ENCODE measurements at regions not wholly inside any gene's neighbourhood (a gene's known extent, or its start where the extent isn't known, plus 50 kb on each side); places are given as distances from the start of the nearest gene placed in this dataset.

GRCh38 chr3:16112910-16113504 lies 61.5 kb upstream of the GALNT15 start:
- Mint-ChIP-seq H3K27me3 (ENCODE audit: low read depth) (peaks cover 4% of the 10 kb centered on the region), H3K36me3 (ENCODE audit: insufficient read depth) (no peaks in the 10 kb centered on the region), H3K9me3 (peaks cover 4% of the 10 kb centered on the region), H3K4me1 (ENCODE audit: low read depth) (no peaks in the 10 kb centered on the region), H3K4me3 (no peak overlapping the region)
- no peak for DNase-seq
- ATAC-seq, result no peak

GRCh38 chr3:16113704-16114103 lies 60.8 kb upstream of the GALNT15 start:
- Mint-ChIP-seq H3K4me3 (no peak overlapping the region), H3K27me3 (ENCODE audit: low read depth) (peaks cover 4% of the 10 kb centered on the region), H3K36me3 (ENCODE audit: insufficient read depth) (no peaks in the 10 kb centered on the region), H3K9me3 (peaks cover 4% of the 10 kb centered on the region), H3K4me1 (ENCODE audit: low read depth) (no peaks in the 10 kb centered on the region)
- no peak for DNase-seq
- ATAC-seq, result no peak

GRCh38 chr3:16114429-16114828 lies 60.1 kb upstream of the GALNT15 start:
- ATAC-seq (no peak), DNase-seq (no peak)
- Mint-ChIP-seq H3K36me3 (ENCODE audit: insufficient read depth) (no peaks in the 10 kb centered on the region), H3K4me1 (ENCODE audit: low read depth) (no peaks in the 10 kb centered on the region), H3K9me3 (peaks cover 4% of the 10 kb centered on the region), H3K27me3 (ENCODE audit: low read depth) (peaks cover 4% of the 10 kb centered on the region), H3K4me3 (no peak overlapping the region)

- no peaks in the 10 kb centered on the region for H3K4me1 Mint-ChIP-seq (ENCODE audit: low read depth)
- DNase-seq, result no peak
- no peak for ATAC-seq
- H3K4me3 Mint-ChIP-seq, result no peak overlapping the region
- peaks cover 4% of the 10 kb centered on the region for H3K9me3 Mint-ChIP-seq
- no peaks in the 10 kb centered on the region for H3K36me3 Mint-ChIP-seq (ENCODE audit: insufficient read depth)
- H3K27me3 Mint-ChIP-seq (ENCODE audit: low read depth), result no peaks in the 10 kb centered on the region
Observed at GRCh38 chr3:16114930-16115329, 59.5 kb upstream of the GALNT15 start.

DNA sequence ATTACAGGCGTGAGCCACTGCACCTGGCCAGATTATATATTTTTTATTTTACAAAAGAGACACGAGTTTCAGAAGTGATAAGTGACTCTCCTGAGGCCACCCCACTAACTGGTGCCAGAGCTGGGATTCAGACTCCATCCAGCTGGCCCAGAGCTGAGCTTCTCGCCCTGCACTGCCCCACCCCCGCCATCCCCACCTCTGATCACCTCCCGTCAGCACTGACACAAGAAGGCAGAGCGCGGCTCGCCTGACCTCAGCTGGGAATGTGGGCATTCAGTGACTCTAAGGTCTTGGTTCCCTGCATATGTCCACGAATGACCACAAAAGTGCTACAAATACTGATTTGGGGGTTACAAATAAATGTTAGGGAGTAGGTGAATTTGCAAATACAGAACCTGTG lies 56.1 kb upstream of the GALNT15 start:
- no peak for ATAC-seq
- Mint-ChIP-seq H3K4me3 (no peak overlapping the region), H3K9me3 (no peaks in the 10 kb centered on the region), H3K4me1 (ENCODE audit: low read depth) (no peaks in the 10 kb centered on the region), H3K36me3 (ENCODE audit: insufficient read depth) (no peaks in the 10 kb centered on the region), H3K27me3 (ENCODE audit: low read depth) (no peaks in the 10 kb centered on the region)
- DNase-seq, result no peak

- no peaks in the 10 kb centered on the region for H3K9me3 Mint-ChIP-seq
- no peak for ATAC-seq
- H3K27me3 Mint-ChIP-seq (ENCODE audit: low read depth), result no peaks in the 10 kb centered on the region
- H3K4me1 Mint-ChIP-seq (ENCODE audit: low read depth), result no peaks in the 10 kb centered on the region
- H3K4me3 Mint-ChIP-seq, result no peak overlapping the region
- DNase-seq, result no peak
- H3K36me3 Mint-ChIP-seq (ENCODE audit: insufficient read depth), result no peaks in the 10 kb centered on the region
Observed at GRCh38 chr3:16119887-16120286, 54.6 kb upstream of the GALNT15 start.

DNA sequence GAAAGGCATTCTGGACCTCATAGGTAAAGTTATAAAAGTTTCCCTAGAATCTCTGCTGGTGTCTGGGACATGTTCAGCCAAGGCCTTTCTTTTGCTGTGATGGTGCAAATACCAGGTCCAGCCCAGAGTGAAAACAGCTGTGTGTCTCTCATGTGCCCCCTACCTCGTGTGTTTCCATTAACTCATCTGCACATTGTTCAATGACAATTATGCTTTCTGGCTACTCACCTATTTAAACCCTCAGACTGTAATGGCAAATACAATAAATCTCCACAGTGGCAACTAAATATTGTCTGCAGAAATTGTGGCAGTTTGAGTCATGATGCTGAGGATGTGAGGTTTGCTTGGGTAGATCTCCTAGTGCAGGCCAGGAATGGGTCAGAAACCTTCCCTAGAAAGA lies 53.1 kb upstream of the GALNT15 start:
- H3K4me1 Mint-ChIP-seq (ENCODE audit: low read depth), result no peaks in the 10 kb centered on the region
- no peak overlapping the region for H3K4me3 Mint-ChIP-seq
- ATAC-seq (no peak), DNase-seq (no peak)
- no peaks in the 10 kb centered on the region for H3K9me3 Mint-ChIP-seq
- no peaks in the 10 kb centered on the region for H3K27me3 Mint-ChIP-seq (ENCODE audit: low read depth)
- no peaks in the 10 kb centered on the region for H3K36me3 Mint-ChIP-seq (ENCODE audit: insufficient read depth)

GRCh38 chr3:16122155-16122554 lies 52.3 kb upstream of the GALNT15 start:
- H3K36me3 Mint-ChIP-seq (ENCODE audit: insufficient read depth), result no peaks in the 10 kb centered on the region
- no peaks in the 10 kb centered on the region for H3K9me3 Mint-ChIP-seq
- DNase-seq, result no peak
- no peaks in the 10 kb centered on the region for H3K27me3 Mint-ChIP-seq (ENCODE audit: low read depth)
- no peak for ATAC-seq
- no peaks in the 10 kb centered on the region for H3K4me1 Mint-ChIP-seq (ENCODE audit: low read depth)
- no peak overlapping the region for H3K4me3 Mint-ChIP-seq

DNA sequence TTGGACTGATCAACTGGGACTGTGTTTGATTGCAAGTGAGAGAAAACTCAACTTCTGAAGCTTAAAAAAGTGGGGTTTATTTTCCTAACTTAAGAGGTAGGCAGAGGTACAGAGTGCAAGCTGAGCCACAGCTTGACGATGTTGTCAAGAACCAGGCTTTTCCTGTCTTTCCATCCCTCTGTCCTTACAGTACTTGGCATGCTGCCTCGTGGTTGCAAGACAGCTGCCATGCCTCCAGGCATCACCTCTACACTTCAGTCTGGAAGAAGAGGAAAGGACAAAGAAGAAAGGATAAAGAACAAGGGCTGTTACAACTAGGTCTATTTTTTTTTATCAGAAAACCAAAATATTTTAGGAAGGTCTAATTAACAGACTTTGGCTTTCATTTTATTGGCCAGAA lies 51.8 kb upstream of the GALNT15 start:
- Mint-ChIP-seq H3K9me3 (no peaks in the 10 kb centered on the region), H3K4me1 (ENCODE audit: low read depth) (no peaks in the 10 kb centered on the region), H3K36me3 (ENCODE audit: insufficient read depth) (no peaks in the 10 kb centered on the region), H3K27me3 (ENCODE audit: low read depth) (no peaks in the 10 kb centered on the region), H3K4me3 (no peak overlapping the region)
- DNase-seq (no peak), ATAC-seq (no peak)

DNA sequence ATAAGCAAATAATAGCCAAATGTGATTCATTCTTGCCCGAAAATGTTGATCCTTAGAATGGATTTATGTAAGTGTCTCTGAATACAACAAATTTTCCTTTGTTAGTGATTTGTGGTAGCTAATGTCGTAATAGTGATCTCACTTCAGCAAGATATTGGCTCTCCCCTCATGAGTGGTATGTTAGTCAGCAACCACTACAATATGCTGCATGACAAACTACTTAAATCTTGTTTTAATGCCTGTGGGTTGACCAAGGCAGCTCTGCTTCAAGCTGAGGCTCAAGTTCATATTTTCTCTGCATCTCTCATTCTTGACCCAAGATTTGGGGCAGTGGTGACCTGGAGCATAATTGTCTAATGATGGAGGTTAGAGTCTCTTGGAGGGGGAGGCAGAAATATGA lies 49.8 kb upstream of the GALNT15 start:
- no peaks in the 10 kb centered on the region for H3K9me3 Mint-ChIP-seq
- ATAC-seq, result peak in 1 of 2 donors; percentile 48
- peaks cover 2% of the 10 kb centered on the region for H3K27me3 Mint-ChIP-seq (ENCODE audit: low read depth)
- DNase-seq, result no peak
- H3K36me3 Mint-ChIP-seq (ENCODE audit: insufficient read depth), result no peaks in the 10 kb centered on the region
- H3K4me1 Mint-ChIP-seq (ENCODE audit: low read depth), result no peaks in the 10 kb centered on the region
- H3K4me3 Mint-ChIP-seq, result no peak overlapping the region

Data from activated T-cell treated with anti-CD3 and anti-CD28 coated beads, Interleukin-2, amount 50 U/mL, for 4 hours (primary cell).